NCI-H460 (cell line): ENCODE measurements at regions not wholly inside any gene's neighbourhood (a gene's known extent, or its start where the extent isn't known, plus 50 kb on each side); places are given as distances from the start of the nearest gene placed in this dataset.

ENCODE experiments used
- DNase-seq: peaks from one replicate; pipeline ENCODE4 v3.0.0-alpha.2; 2016; ENCODE audit warnings: low read depth; ENCODE audit errors: extremely low read depth

GRCh38 chr5:89769975-89770374, 639.6 kb downstream of the CETN3 start:
- no peak for DNase-seq

- no peak for DNase-seq
Observed at GRCh38 chr5:89759802-89760201, 649.8 kb downstream of the CETN3 start.

GRCh38 chr5:89758146-89758545, 651.4 kb downstream of the CETN3 start:
- no peak for DNase-seq

GRCh38 chr5:89756955-89757354, 652.6 kb downstream of the CETN3 start:
- DNase-seq = no peak

GRCh38 chr5:89755024-89755423, 654.5 kb downstream of the CETN3 start:
- no peak for DNase-seq

GRCh38 chr5:89735082-89735481, 674.5 kb downstream of the CETN3 start:
- no peak for DNase-seq

GRCh38 chr5:89733772-89734171, 675.8 kb downstream of the CETN3 start:
- no peak for DNase-seq

GRCh38 chr5:89729623-89730301, 679.8 kb downstream of the CETN3 start:
- DNase-seq = no peak

GRCh38 chr5:89728750-89729149, 680.8 kb downstream of the CETN3 start:
- DNase-seq = no peak

GRCh38 chr5:89728134-89728533, 681.4 kb downstream of the CETN3 start:
- no peak for DNase-seq

GRCh38 chr5:89724379-89725095, 685.0 kb downstream of the CETN3 start:
- no peak for DNase-seq

GRCh38 chr5:89723907-89724306, 685.6 kb downstream of the CETN3 start:
- no peak for DNase-seq

GRCh38 chr5:89722538-89722937, 687.0 kb downstream of the CETN3 start:
- no peak for DNase-seq

GRCh38 chr5:89721931-89722330, 687.6 kb downstream of the CETN3 start:
- no peak for DNase-seq

- DNase-seq = no peak
Observed at GRCh38 chr5:89721353-89721752, 688.2 kb downstream of the CETN3 start.

GRCh38 chr5:89712134-89712700, 697.3 kb downstream of the CETN3 start:
- DNase-seq = no peak

- DNase-seq = no peak
Observed at GRCh38 chr5:89711526-89711925, 698.0 kb downstream of the CETN3 start.

GRCh38 chr5:89710006-89710405, 699.5 kb downstream of the CETN3 start:
- no peak for DNase-seq

- DNase-seq = no peak
Observed at GRCh38 chr5:89707891-89708290, 701.7 kb downstream of the CETN3 start.

- DNase-seq = no peak
Observed at GRCh38 chr5:89706731-89707130, 702.8 kb downstream of the CETN3 start.

- DNase-seq = no peak
Observed at GRCh38 chr5:89703817-89704216, 705.7 kb downstream of the CETN3 start.

GRCh38 chr5:89698028-89698427, 711.5 kb downstream of the CETN3 start:
- no peak for DNase-seq
